ENCODE measurements at regions not wholly inside any gene's neighbourhood (a gene's known extent, or its start where the extent isn't known, plus 50 kb on each side); places are given as distances from the start of the nearest gene placed in this dataset.

GRCh38 chr5:143479394-143479793 is 75.9 kb upstream of the NR3C1 start (continued):
- TF ChIP-seq AHDC1 (CRISPR knock-in tag; IDR thresholded peaks at IDR 0.05; ENCODE audit: borderline replicate concordance) (peak; percentile 55; the same call in 1 of the 2 replicates), ARNT (IDR thresholded peaks at IDR 0.05) (no peak), EP300 (IDR thresholded peaks at IDR 0.05; ENCODE audit: low read depth in 2 of 2, low read length in 2 of 2) (peak in 1 of 2 experiments; percentile 69; a peak in 2 of 4 replicates), EP300 (CRISPR knock-in tag; IDR thresholded peaks at IDR 0.05; ENCODE audit: borderline replicate concordance) (no peak), HMG20A (CRISPR knock-in tag; IDR thresholded peaks at IDR 0.05; ENCODE audit: borderline replicate concordance) (peak; percentile 75; the same call in 1 of the 2 replicates), SOX5 (CRISPR knock-in tag; IDR thresholded peaks at IDR 0.05; ENCODE audit: borderline replicate concordance) (peak; percentile 64; the same call in 1 of the 2 replicates), JUNB (CRISPR knock-in tag; IDR thresholded peaks at IDR 0.05; ENCODE audit: borderline replicate concordance) (no peak), ZNF629 (CRISPR knock-in tag; conservative IDR thresholded peaks at IDR 0.05) (no peak), TCF7L2 (IDR thresholded peaks at IDR 0.05; ENCODE audit: low read depth, low read length) (no peak), PAXIP1 (CRISPR knock-in tag; conservative IDR thresholded peaks at IDR 0.05) (0 out of 2 replicates have a peak, but pooled peaks have one; percentile 34), ZBTB25 (CRISPR knock-in tag; IDR thresholded peaks at IDR 0.05) (peak; percentile 21; the same call in 1 of the 2 replicates), SOX13 (IDR thresholded peaks at IDR 0.05) (no peak), SOX13 (CRISPR knock-in tag; conservative IDR thresholded peaks at IDR 0.05 in 1 of 2, IDR thresholded peaks at IDR 0.05 in 1 of 2) (peak in 1 of 2 experiments; percentile 39; a peak in 1 of 4 replicates), FOXP1 (IDR thresholded peaks at IDR 0.05) (no peak), FOXP1 (CRISPR knock-in tag; IDR thresholded peaks at IDR 0.05) (peak; percentile 56; the same call in 1 of the 2 replicates)
- TF ChIP-seq, protein P1, sequence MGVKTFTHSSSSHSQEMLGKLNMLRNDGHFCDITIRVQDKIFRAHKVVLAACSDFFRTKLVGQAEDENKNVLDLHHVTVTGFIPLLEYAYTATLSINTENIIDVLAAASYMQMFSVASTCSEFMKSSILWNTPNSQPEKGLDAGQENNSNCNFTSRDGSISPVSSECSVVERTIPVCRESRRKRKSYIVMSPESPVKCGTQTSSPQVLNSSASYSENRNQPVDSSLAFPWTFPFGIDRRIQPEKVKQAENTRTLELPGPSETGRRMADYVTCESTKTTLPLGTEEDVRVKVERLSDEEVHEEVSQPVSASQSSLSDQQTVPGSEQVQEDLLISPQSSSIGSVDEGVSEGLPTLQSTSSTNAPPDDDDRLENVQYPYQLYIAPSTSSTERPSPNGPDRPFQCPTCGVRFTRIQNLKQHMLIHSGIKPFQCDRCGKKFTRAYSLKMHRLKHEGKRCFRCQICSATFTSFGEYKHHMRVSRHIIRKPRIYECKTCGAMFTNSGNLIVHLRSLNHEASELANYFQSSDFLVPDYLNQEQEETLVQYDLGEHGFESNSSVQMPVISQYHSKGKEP (CRISPR knock-in tag; IDR thresholded peaks at IDR 0.05) = no peak
- TF ChIP-seq, protein P2, sequence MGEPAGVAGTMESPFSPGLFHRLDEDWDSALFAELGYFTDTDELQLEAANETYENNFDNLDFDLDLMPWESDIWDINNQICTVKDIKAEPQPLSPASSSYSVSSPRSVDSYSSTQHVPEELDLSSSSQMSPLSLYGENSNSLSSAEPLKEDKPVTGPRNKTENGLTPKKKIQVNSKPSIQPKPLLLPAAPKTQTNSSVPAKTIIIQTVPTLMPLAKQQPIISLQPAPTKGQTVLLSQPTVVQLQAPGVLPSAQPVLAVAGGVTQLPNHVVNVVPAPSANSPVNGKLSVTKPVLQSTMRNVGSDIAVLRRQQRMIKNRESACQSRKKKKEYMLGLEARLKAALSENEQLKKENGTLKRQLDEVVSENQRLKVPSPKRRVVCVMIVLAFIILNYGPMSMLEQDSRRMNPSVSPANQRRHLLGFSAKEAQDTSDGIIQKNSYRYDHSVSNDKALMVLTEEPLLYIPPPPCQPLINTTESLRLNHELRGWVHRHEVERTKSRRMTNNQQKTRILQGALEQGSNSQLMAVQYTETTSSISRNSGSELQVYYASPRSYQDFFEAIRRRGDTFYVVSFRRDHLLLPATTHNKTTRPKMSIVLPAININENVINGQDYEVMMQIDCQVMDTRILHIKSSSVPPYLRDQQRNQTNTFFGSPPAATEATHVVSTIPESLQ (CRISPR knock-in tag; conservative IDR thresholded peaks at IDR 0.05) = no peak

Data from HepG2 (cell line).